ENCODE measurements at regions not wholly inside any gene's neighbourhood (a gene's known extent, or its start where the extent isn't known, plus 50 kb on each side); places are given as distances from the start of the nearest gene placed in this dataset.
"Not testable (repeated sequence)": the region's sequence is repeated elsewhere in the genome, so short reads cannot be mapped to it uniquely, and the experiment has no call there.

- no peak overlapping the region for H3K4me3 ChIP-seq (ENCODE audit: low read depth, poor library complexity, severe bottlenecking)
- WGBS, 2 donors, result 80 to 89% methylated on average over 4 of the region's 4 CpGs
- intact Hi-C loops (cut with DNase I; ENCODE audit: low total_unique reads), result no loop called here
- TF ChIP-seq CTCF (IDR thresholded peaks at IDR 0.05), result no peak
- no peak for TF ChIP-seq POLR2A (IDR thresholded peaks at IDR 0.05)
- DNase-seq (ENCODE audit: low spot score in 2 of 2), result no peak
Observed at GRCh38 chr1:157219182-157219581, 81.0 kb upstream of the ETV3 start.

GRCh38 chr1:157218671-157219070, 80.5 kb upstream of the ETV3 start:
- TF ChIP-seq POLR2A (IDR thresholded peaks at IDR 0.05), result no peak
- TF ChIP-seq CTCF (IDR thresholded peaks at IDR 0.05), result no peak

GRCh38 chr1:157217486-157217885, 79.3 kb upstream of the ETV3 start:
- intact Hi-C loops (cut with DNase I; ENCODE audit: low total_unique reads), result no loop called here
- no peak for DNase-seq (ENCODE audit: low spot score in 2 of 2)
- no peak overlapping the region for H3K4me3 ChIP-seq (ENCODE audit: low read depth, poor library complexity, severe bottlenecking)
- 79 to 86% methylated on average over 4 of the region's 4 CpGs for WGBS, 2 donors
- TF ChIP-seq CTCF (IDR thresholded peaks at IDR 0.05) (no peak), POLR2A (IDR thresholded peaks at IDR 0.05) (no peak)

More at GRCh38 chr1:157218671-157219070, 80.5 kb upstream of the ETV3 start:
- no peak overlapping the region for H3K4me3 ChIP-seq (ENCODE audit: low read depth, poor library complexity, severe bottlenecking)
- intact Hi-C loops (cut with DNase I; ENCODE audit: low total_unique reads), result no loop called here
- DNase-seq (ENCODE audit: low spot score in 2 of 2), result no peak
- WGBS, 2 donors, result 70 to 74% methylated on average over 6 of the region's 6 CpGs

- no peak for DNase-seq (ENCODE audit: low spot score in 2 of 2)
- intact Hi-C loops (cut with DNase I; ENCODE audit: low total_unique reads), result no loop called here
- WGBS, 2 donors, result 63 to 65% methylated on average over 2 of the region's 2 CpGs
- no peak overlapping the region for H3K4me3 ChIP-seq (ENCODE audit: low read depth, poor library complexity, severe bottlenecking)
- TF ChIP-seq POLR2A (IDR thresholded peaks at IDR 0.05), result no peak
- TF ChIP-seq CTCF (IDR thresholded peaks at IDR 0.05), result no peak
Observed at GRCh38 chr1:157213836-157214235, 75.6 kb upstream of the ETV3 start.

GRCh38 chr1:157209514-157209913, 71.3 kb upstream of the ETV3 start:
- intact Hi-C loops (cut with DNase I; ENCODE audit: low total_unique reads), result no loop called here
- 52 to 65% methylated on average over 2 of the region's 2 CpGs for WGBS, 2 donors
- no peak for DNase-seq (ENCODE audit: low spot score in 2 of 2)
- no peak for TF ChIP-seq POLR2A (IDR thresholded peaks at IDR 0.05)
- TF ChIP-seq CTCF (IDR thresholded peaks at IDR 0.05), result no peak
- H3K4me3 ChIP-seq (ENCODE audit: low read depth, poor library complexity, severe bottlenecking), result no peak overlapping the region

GRCh38 chr1:157205982-157206381, 67.8 kb upstream of the ETV3 start:
- 82 to 99% methylated on average over 3 of the region's 3 CpGs for WGBS, 2 donors
- H3K4me3 ChIP-seq (ENCODE audit: low read depth, poor library complexity, severe bottlenecking); intact Hi-C loops (cut with DNase I; ENCODE audit: low total_unique reads); DNase-seq (ENCODE audit: low spot score in 2 of 2): not testable (repeated sequence)

Data from lower leg skin (tissue), 4 donors.